GM20000 (cell line): ENCODE measurements at regions not wholly inside any gene's neighbourhood (a gene's known extent, or its start where the extent isn't known, plus 50 kb on each side); places are given as distances from the start of the nearest gene placed in this dataset.
"Not testable (repeated sequence)": the region's sequence is repeated elsewhere in the genome, so short reads cannot be mapped to it uniquely, and the experiment has no call there.

ENCODE experiments used
- DNase-seq: peaks from one replicate; pipeline ENCODE4 v3.0.0; 2012; ENCODE audit warnings: low spot score
- CTCF ChIP-seq: IDR thresholded peaks from 2 replicates; pipeline ENCODE4 v1.5.1; 2012; ENCODE audit warnings: mild to moderate bottlenecking, control low read depth; ENCODE audit errors: extremely low read depth, missing control alignments

GRCh38 chr1:4256351-4256750, 356.3 kb upstream of the C1orf174 start:
- no peak for DNase-seq
- no peak for TF ChIP-seq CTCF

DNA sequence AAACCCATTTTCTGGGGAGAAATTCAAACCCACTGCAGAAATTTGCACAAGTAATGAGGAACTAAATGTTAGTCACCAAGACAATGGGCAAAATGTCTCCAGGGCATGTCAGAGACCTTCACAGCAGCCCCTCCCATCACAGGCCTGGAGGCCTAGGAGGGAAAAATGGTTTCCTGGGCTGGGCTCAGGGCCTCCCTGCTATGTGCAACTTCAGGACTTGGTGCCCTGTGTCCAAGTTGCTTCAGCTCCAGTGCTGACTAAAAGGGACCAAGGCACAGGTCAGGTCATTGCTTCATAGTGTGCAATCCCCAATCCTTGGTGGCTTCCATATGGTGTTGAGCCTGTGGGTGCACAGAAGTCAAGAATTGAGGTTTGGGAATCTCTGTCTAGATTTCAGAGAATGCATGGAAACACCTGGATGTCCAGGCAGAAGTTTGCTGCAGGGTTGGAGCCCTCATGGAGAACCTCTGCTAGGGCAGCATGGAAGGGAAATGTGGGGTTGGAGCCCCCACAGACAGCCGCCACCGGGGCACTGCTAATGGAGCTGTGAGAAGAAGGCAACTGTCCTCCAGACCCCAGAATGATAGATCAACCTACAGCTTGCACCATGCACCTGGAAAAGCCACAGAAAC, 358.2 kb upstream of the C1orf174 start:
- DNase-seq, result not testable (repeated sequence)

DNA sequence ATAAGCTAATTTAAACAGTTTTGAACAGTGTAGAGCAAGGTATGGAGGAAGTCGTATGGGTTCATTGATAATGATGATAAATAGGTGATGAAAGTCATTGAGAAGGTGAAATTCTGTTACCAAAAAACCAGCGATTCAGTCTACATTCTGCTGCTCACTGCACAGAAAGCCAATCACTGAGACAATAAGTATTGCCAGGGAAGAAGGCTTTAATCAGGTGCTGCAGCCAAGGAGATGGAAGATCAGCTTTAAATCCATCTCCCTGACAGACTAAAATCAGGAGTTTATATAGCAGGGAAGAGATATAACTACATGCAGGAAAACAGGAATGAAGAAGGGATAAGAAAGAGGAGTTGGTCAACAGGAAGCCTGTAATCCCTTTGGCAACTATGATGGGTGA, 361.3 kb upstream of the C1orf174 start:
- no peak for TF ChIP-seq CTCF
- no peak for DNase-seq

DNA sequence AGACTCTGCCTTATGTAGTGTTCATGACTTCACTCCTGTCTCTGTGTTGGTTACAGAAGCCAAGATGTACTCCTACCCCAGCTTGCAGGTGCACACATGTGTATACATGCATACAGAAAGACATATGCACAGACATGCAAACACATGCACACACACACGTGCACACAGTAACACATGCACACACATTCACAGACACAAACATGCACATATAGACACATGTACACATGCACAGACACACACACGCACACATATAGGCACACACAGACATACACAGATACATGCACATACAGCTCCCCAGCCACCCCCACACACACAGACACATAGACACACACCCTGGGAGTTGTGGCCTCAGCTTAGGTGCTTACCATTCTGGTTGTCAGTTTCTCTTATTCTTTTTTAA, 362.6 kb upstream of the C1orf174 start:
- no peak for DNase-seq
- no peak for TF ChIP-seq CTCF

DNA sequence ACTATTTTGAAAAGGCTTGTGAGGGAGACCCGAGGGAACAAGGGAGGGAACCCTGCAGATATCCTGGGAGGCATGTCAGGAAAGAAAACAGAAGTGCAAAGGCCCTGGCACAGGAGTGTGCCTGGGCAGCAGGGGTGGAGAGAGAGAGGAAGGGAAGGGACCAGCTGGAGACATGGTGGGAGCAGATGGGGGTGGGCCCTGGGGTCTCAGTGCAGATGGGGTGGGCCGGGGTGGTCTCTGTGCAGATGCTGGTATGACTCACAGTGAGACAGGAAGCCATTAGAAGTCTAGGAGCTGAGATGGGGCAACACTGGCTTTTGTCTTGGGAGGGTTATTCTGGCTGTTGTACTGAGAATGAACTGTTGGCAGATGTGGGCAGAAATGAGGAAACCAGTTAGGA, 363.6 kb upstream of the C1orf174 start:
- TF ChIP-seq CTCF, result no peak
- no peak for DNase-seq

- no peak for DNase-seq
- no peak for TF ChIP-seq CTCF
These were observed 365.8 kb upstream of the C1orf174 start for GRCh38 chr1:4265836-4266235.

- peak; percentile 12 for DNase-seq
- no peak for TF ChIP-seq CTCF
These were observed 367.5 kb upstream of the C1orf174 start for GRCh38 chr1:4267381-4268261.
